Vagina (tissue), 2 donors: ENCODE measurements at regions not wholly inside any gene's neighbourhood (a gene's known extent, or its start where the extent isn't known, plus 50 kb on each side); places are given as distances from the start of the nearest gene placed in this dataset.

Source experiments
- DNase-seq, 2 donors: peaks; one replicate each; pipeline ENCODE4 v3.0.0-alpha.2; 2017; ENCODE audit errors: extremely low spot score in 2 of 2
- H3K27ac ChIP-seq: fragments of 200-600 bp; sonication (generic); one replicate; pipeline ENCODE4 v1.5.1; 2019
- H3K27me3 ChIP-seq: fragments of 200-600 bp; sonication (generic); one replicate; pipeline ENCODE4 v1.5.1; 2019
- H3K36me3 ChIP-seq, 2 donors: fragments of 200-600 bp; sonication (generic); one replicate each; pipeline ENCODE4 v1.5.1; 2017 to 2019
- H3K4me1 ChIP-seq: fragments of 200-600 bp; sonication (generic); one replicate; pipeline ENCODE4 v1.5.1; 2019
- H3K4me3 ChIP-seq, 2 donors: fragments of 200-600 bp; sonication (generic); 1 replicate in 1 of 2; 2 replicates in 1 of 2; pipeline ENCODE4 v1.5.1; 2016 to 2019
- H3K9me3 ChIP-seq: fragments of 200-600 bp; sonication (generic); one replicate; pipeline ENCODE4 v1.5.1; 2019
- POLR2A ChIP-seq, 2 donors: fragments of 450-650 bp; IDR thresholded peaks; one replicate each; pipeline ENCODE4 v1.6.1; 2017; ENCODE audit warnings: antibody characterized with exemption in 2 of 2, mild to moderate bottlenecking in 2 of 2, moderate library complexity in 2 of 2
- POLR2AphosphoS5 ChIP-seq, 2 donors: sonication (generic); formaldehyde crosslinking; IDR thresholded peaks; one replicate each; pipeline ENCODE4 v1.9.0; 2017; ENCODE audit warnings: antibody characterized with exemption in 2 of 2, mild to moderate bottlenecking in 2 of 2, low read depth in 1 of 2; ENCODE audit not compliant: insufficient read depth in 1 of 2
- intact Hi-C: fragments of 100-400 bp; cut with DNase I; formaldehyde crosslinking; loops from one replicate; pipeline ENCODE4 v1.15.1; 2023
- TF ChIP-seq, protein P1 (sequence below), 3 experiments: fragments of 450-650 bp in 2 of 3; fragments of 200-600 bp in 1 of 3; sonication (generic) in 1 of 3; IDR thresholded peaks; one replicate each; pipeline ENCODE4 v1.5.1; 2017 to 2019; ENCODE audit warnings: antibody characterized with exemption in 3 of 3, mild to moderate bottlenecking in 2 of 3, moderate library complexity in 2 of 3

DNA sequence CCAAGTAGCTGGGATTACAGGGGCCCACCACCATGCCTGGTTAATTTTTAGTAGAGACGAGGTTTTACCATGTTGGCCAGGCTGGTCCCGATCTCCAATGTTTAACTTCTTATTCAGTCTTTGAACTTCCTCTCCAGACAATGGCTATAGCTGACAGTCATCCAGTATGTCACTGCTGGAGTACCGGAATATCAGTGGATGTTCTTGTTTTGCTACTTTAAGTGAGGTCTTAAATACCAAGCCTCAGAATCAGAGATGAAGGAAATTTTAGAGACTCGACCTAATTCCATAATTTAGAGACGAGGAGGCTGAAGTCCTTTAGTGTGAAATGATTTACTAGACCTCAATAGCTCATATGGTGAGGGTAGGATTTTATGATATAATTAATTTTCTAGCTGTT lies 294.8 kb upstream of the KLF6 start:
- no peaks in the 10 kb centered on the region for H3K36me3 ChIP-seq
- no peak for TF ChIP-seq POLR2AphosphoS5 (IDR thresholded peaks at IDR 0.05; ENCODE audit: insufficient read depth in 1 of 2, low read depth in 1 of 2)
- no peak for TF ChIP-seq POLR2A (IDR thresholded peaks at IDR 0.05)
- TF ChIP-seq, protein P1, sequence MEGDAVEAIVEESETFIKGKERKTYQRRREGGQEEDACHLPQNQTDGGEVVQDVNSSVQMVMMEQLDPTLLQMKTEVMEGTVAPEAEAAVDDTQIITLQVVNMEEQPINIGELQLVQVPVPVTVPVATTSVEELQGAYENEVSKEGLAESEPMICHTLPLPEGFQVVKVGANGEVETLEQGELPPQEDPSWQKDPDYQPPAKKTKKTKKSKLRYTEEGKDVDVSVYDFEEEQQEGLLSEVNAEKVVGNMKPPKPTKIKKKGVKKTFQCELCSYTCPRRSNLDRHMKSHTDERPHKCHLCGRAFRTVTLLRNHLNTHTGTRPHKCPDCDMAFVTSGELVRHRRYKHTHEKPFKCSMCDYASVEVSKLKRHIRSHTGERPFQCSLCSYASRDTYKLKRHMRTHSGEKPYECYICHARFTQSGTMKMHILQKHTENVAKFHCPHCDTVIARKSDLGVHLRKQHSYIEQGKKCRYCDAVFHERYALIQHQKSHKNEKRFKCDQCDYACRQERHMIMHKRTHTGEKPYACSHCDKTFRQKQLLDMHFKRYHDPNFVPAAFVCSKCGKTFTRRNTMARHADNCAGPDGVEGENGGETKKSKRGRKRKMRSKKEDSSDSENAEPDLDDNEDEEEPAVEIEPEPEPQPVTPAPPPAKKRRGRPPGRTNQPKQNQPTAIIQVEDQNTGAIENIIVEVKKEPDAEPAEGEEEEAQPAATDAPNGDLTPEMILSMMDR (IDR thresholded peaks at IDR 0.05): no peak
- no peak overlapping the region for H3K4me3 ChIP-seq
- H3K4me1 ChIP-seq: peaks cover 14% of the 10 kb centered on the region
- H3K27me3 ChIP-seq: no peaks in the 10 kb centered on the region
- intact Hi-C loops: loop anchor here (2.0 kb wide), 1 partner anchor 23 kb away; no protein-coding TSS in a partner anchor
- H3K27ac ChIP-seq: no peak overlapping the region
- no peaks in the 10 kb centered on the region for H3K9me3 ChIP-seq
- DNase-seq: no peak

- Histone ChIP-seq H3K4me1 (peaks cover 26% of the 10 kb centered on the region), H3K9me3 (no peaks in the 10 kb centered on the region), H3K36me3 (no peaks in the 10 kb centered on the region), H3K27ac (no peak overlapping the region), H3K27me3 (no peaks in the 10 kb centered on the region), H3K4me3 (no peak overlapping the region)
- TF ChIP-seq POLR2A (IDR thresholded peaks at IDR 0.05) (no peak), POLR2AphosphoS5 (IDR thresholded peaks at IDR 0.05; ENCODE audit: insufficient read depth in 1 of 2, low read depth in 1 of 2) (no peak)
- TF ChIP-seq, protein P1 (IDR thresholded peaks at IDR 0.05): no peak
- DNase-seq: no peak
- intact Hi-C loops: no loop called here
These were observed 292.8 kb upstream of the KLF6 start for GRCh38 chr10:4077804-4078203.

GRCh38 chr10:4076983-4077382 lies 292.0 kb upstream of the KLF6 start:
- H3K4me3 ChIP-seq: no peak overlapping the region
- DNase-seq: no peak
- no peaks in the 10 kb centered on the region for H3K36me3 ChIP-seq
- H3K4me1 ChIP-seq: peaks cover 26% of the 10 kb centered on the region
- H3K9me3 ChIP-seq: no peaks in the 10 kb centered on the region
- TF ChIP-seq, protein P1 (IDR thresholded peaks at IDR 0.05): no peak
- TF ChIP-seq POLR2A (IDR thresholded peaks at IDR 0.05): no peak
- TF ChIP-seq POLR2AphosphoS5 (IDR thresholded peaks at IDR 0.05; ENCODE audit: insufficient read depth in 1 of 2, low read depth in 1 of 2): no peak
- intact Hi-C loops: no loop called here
- H3K27ac ChIP-seq: no peak overlapping the region
- H3K27me3 ChIP-seq: no peaks in the 10 kb centered on the region

DNA sequence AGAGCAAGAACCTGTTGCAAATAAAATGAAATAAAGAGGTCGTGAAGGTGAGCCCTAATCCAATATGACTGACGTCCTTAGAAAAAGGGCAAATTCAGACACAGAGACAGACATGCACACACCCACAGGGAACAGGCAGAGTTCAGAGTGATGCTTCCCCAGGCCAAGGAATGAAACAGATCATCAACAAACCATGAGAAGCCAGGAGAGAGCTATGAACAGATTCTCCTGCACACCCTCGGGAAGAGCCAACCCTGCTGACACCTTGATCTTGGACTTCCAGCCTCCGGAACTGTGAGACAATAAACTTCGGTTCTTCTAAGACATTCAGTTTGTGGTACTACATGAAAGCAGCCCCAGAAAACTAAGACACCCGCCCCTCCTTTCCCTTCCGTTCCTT lies 290.4 kb upstream of the KLF6 start:
- peak in 1 of 2 donors; percentile 52 for DNase-seq
- intact Hi-C loops: no loop called here
- TF ChIP-seq, protein P1 (IDR thresholded peaks at IDR 0.05): no peak
- TF ChIP-seq POLR2A (IDR thresholded peaks at IDR 0.05) (no peak), POLR2AphosphoS5 (IDR thresholded peaks at IDR 0.05; ENCODE audit: insufficient read depth in 1 of 2, low read depth in 1 of 2) (no peak)
- H3K4me3 ChIP-seq: no peak overlapping the region
- H3K4me1 ChIP-seq: peaks cover 17% of the 10 kb centered on the region
- no peaks in the 10 kb centered on the region for H3K36me3 ChIP-seq
- H3K27me3 ChIP-seq: no peaks in the 10 kb centered on the region
- no peak overlapping the region for H3K27ac ChIP-seq
- H3K9me3 ChIP-seq: no peaks in the 10 kb centered on the region

GRCh38 chr10:4074545-4075407 lies 289.8 kb upstream of the KLF6 start:
- Histone ChIP-seq H3K27me3 (no peaks in the 10 kb centered on the region), H3K4me3 (no peak overlapping the region), H3K27ac (peak overlapping the region; percentile 10), H3K36me3 (no peaks in the 10 kb centered on the region), H3K4me1 (peaks cover 18% of the 10 kb centered on the region), H3K9me3 (no peaks in the 10 kb centered on the region)
- TF ChIP-seq, protein P1 (IDR thresholded peaks at IDR 0.05): no peak
- TF ChIP-seq POLR2AphosphoS5 (IDR thresholded peaks at IDR 0.05; ENCODE audit: insufficient read depth in 1 of 2, low read depth in 1 of 2) (no peak), POLR2A (IDR thresholded peaks at IDR 0.05) (no peak)
- peak in 1 of 2 donors; percentile 86 for DNase-seq
- intact Hi-C loops: no loop called here
